PC-9 (cell line): ENCODE measurements at regions not wholly inside any gene's neighbourhood (a gene's known extent, or its start where the extent isn't known, plus 50 kb on each side); places are given as distances from the start of the nearest gene placed in this dataset.

Experiments
- EZH2 ChIP-seq: fragments of 200-600 bp; sonication (generic); IDR thresholded peaks from 2 replicates; pipeline ENCODE4 v1.8.0; 2017; ENCODE audit warnings: antibody characterized with exemption, low read depth
- TF ChIP-seq, protein P1 (sequence below): fragments of 200-600 bp; sonication (generic); conservative IDR thresholded peaks from 2 replicates; pipeline ENCODE4 v1.6.1; 2017; ENCODE audit warnings: mixed run types, antibody characterized with exemption, mild to moderate bottlenecking, moderate library complexity

DNA sequence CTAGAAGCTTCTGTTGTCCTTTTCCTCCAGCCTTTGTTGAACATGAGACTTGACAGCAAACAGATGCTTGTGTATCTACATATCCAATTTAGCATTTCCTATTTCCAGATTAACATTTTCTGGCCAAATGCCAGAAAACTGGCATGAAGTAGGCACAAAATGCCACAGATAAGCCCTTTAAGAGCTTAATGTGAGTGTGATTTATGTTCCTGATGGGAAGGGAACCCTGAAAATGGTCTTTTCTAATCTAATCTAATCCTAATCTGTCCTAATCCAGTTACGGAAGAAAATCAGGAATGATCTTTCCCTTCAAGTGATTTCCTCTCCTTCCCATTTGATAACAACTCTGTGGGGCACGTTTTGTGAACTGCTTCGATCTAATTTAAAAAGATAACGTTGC, 133.0 kb upstream of the C1QTNF7 start:
- TF ChIP-seq, protein P1, sequence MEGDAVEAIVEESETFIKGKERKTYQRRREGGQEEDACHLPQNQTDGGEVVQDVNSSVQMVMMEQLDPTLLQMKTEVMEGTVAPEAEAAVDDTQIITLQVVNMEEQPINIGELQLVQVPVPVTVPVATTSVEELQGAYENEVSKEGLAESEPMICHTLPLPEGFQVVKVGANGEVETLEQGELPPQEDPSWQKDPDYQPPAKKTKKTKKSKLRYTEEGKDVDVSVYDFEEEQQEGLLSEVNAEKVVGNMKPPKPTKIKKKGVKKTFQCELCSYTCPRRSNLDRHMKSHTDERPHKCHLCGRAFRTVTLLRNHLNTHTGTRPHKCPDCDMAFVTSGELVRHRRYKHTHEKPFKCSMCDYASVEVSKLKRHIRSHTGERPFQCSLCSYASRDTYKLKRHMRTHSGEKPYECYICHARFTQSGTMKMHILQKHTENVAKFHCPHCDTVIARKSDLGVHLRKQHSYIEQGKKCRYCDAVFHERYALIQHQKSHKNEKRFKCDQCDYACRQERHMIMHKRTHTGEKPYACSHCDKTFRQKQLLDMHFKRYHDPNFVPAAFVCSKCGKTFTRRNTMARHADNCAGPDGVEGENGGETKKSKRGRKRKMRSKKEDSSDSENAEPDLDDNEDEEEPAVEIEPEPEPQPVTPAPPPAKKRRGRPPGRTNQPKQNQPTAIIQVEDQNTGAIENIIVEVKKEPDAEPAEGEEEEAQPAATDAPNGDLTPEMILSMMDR: no peak
- TF ChIP-seq EZH2: no peak
